Neural progenitor cell (in vitro differentiated cells): ENCODE measurements at regions not wholly inside any gene's neighbourhood (a gene's known extent, or its start where the extent isn't known, plus 50 kb on each side); places are given as distances from the start of the nearest gene placed in this dataset.

Source experiments
- DNase-seq: peaks from one replicate; pipeline ENCODE4 v3.0.0-alpha.2; 2016; ENCODE audit warnings: low spot score
- H2AFZ ChIP-seq: fragments of 200-600 bp; sonication (generic); replicated peaks from 2 replicates; pipeline ENCODE4 v1.6.1; 2016; ENCODE audit warnings: antibody characterized with exemption
- H3F3A ChIP-seq: fragments of 200-600 bp; sonication (generic); 2 replicates; pipeline ENCODE4 v1.6.1; 2016; ENCODE audit warnings: antibody characterized with exemption, low read depth
- H3K27ac ChIP-seq: fragments of 200-600 bp; sonication (generic); 2 replicates; pipeline ENCODE4 v1.5.1; 2016; ENCODE audit warnings: mild to moderate bottlenecking
- H3K27me3 ChIP-seq: fragments of 200-600 bp; sonication (generic); 2 replicates; pipeline ENCODE4 v1.6.1; 2016; ENCODE audit warnings: mild to moderate bottlenecking, moderate library complexity
- H3K36me3 ChIP-seq: fragments of 200-600 bp; sonication (generic); 2 replicates; pipeline ENCODE4 v1.5.1; 2016
- H3K4me1 ChIP-seq: fragments of 200-600 bp; sonication (generic); 2 replicates; pipeline ENCODE4 v1.6.1; 2016; ENCODE audit warnings: mixed run types
- H3K4me2 ChIP-seq: fragments of 200-600 bp; sonication (generic); 2 replicates; pipeline ENCODE4 v1.6.1; 2016
- H3K4me3 ChIP-seq: fragments of 200-600 bp; sonication (generic); 2 replicates; pipeline ENCODE4 v1.5.1; 2016
- H3K79me2 ChIP-seq: fragments of 200-600 bp; sonication (generic); 2 replicates; pipeline ENCODE4 v1.6.1; 2016; ENCODE audit warnings: low read depth
- H3K9ac ChIP-seq: fragments of 200-600 bp; sonication (generic); 2 replicates; pipeline ENCODE4 v1.6.1; 2016
- H3K9me3 ChIP-seq: fragments of 200-600 bp; sonication (generic); 2 replicates; pipeline ENCODE4 v1.5.1; 2016; ENCODE audit warnings: low read depth
- H4K20me1 ChIP-seq: fragments of 200-600 bp; sonication (generic); 2 replicates; pipeline ENCODE4 v1.6.1; 2016; ENCODE audit warnings: low read depth
- H3K27ac Mint-ChIP-seq: 3 replicates; pipeline ENCODE4 v1.8.0; 2021; ENCODE audit warnings: mixed read lengths
- H3K27me3 Mint-ChIP-seq: 2 replicates; pipeline ENCODE4 v1.8.0; 2022; ENCODE audit warnings: low read depth, mild to moderate bottlenecking, inconsistent platforms, moderate library complexity, mixed read lengths; ENCODE audit not compliant: insufficient read depth
- H3K36me3 Mint-ChIP-seq: 3 replicates; pipeline ENCODE4 v1.8.0; 2021; ENCODE audit warnings: mixed read lengths
- H3K4me1 Mint-ChIP-seq: 3 replicates; pipeline ENCODE4 v1.8.0; 2021; ENCODE audit warnings: mixed read lengths
- H3K4me3 Mint-ChIP-seq: 3 replicates; pipeline ENCODE4 v1.8.0; 2021; ENCODE audit warnings: mild to moderate bottlenecking, moderate library complexity, mixed read lengths
- H3K9me3 Mint-ChIP-seq: 3 replicates; pipeline ENCODE4 v1.8.0; 2020; ENCODE audit warnings: mixed read lengths
- CTCF ChIP-seq: fragments of 200-600 bp; sonication (generic); IDR thresholded peaks from 2 replicates; pipeline ENCODE4 v1.5.1; 2017; ENCODE audit warnings: antibody characterized with exemption, mild to moderate bottlenecking
- EZH2 ChIP-seq: fragments of 200-600 bp; sonication (generic); IDR thresholded peaks from 2 replicates; pipeline ENCODE4 v1.6.1; 2017; ENCODE audit warnings: antibody characterized with exemption, mild to moderate bottlenecking, moderate library complexity
- EZH2phosphoT487 ChIP-seq: fragments of 200-600 bp; sonication (generic); IDR thresholded peaks from 2 replicates; pipeline ENCODE4 v1.6.1; 2017; ENCODE audit warnings: antibody characterized with exemption

DNA sequence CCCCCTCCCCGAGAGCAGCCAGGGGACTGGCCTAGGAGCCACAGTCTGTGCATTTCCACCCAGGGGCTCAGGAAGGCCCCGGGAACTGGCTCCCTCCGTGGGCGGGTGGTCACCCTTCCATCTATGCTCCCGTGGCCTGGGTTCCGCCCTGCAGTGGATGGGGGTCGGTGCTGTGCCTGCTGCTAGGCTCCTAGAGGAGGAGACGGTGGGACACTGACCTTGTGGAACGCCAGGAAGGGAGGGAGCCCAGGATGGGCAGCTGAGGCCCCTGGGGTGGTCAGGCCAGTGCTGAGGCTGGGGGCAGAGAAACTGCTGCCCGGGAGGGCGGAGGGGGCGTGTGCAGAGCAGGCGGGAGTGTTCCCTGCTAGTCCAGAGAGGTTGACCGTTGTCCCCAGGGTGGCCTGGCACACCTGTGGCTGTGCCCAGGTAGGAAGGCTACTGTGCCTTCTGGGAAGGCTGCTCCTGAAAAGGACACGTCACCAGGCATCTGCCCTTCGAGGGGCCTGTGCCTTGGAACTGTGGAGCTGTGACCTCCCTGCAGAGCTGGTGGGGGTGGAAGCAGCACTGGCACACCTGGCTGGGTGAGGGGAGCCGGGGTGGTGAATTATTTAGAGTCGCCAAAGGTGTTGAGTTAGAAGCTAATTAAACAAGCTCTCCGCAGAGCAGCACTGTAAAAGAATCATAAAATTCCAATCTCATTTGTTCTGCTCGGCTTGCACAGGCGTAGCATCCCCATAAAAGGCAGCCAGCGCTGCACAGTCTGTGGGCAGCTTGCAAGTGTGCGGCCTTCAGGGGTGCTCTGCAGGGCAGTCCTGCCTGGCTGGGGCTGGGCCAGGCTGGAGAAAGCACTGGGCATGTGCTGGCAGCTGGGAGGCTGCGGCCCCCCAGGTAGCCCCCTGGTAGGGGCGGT lies 145.1 kb downstream of the KIF26A start:
- no peaks in the 10 kb centered on the region for H4K20me1 ChIP-seq
- H2AFZ ChIP-seq = no peak overlapping the region
- H3K9ac ChIP-seq = no peak overlapping the region
- no peak overlapping the region for H3K4me2 ChIP-seq
- peak; percentile 51 for DNase-seq
- Mint-ChIP-seq H3K4me1 (peaks cover 42% of the 10 kb centered on the region), H3K27me3 (peaks cover 11% of the 10 kb centered on the region), H3K9me3 (no peaks in the 10 kb centered on the region), H3K36me3 (no peaks in the 10 kb centered on the region), H3K27ac (no peak overlapping the region), H3K4me3 (peak overlapping the region; percentile 30)
- peaks cover 15% of the 10 kb centered on the region for H3K4me1 ChIP-seq
- TF ChIP-seq EZH2 (no peak), CTCF (no peak), EZH2phosphoT487 (no peak)
- H3K36me3 ChIP-seq = no peaks in the 10 kb centered on the region
- no peaks in the 10 kb centered on the region for H3K27me3 ChIP-seq
- peaks cover 4% of the 10 kb centered on the region for H3F3A ChIP-seq
- H3K9me3 ChIP-seq = no peaks in the 10 kb centered on the region
- H3K27ac ChIP-seq = no peak overlapping the region
- no peak overlapping the region for H3K4me3 ChIP-seq
- H3K79me2 ChIP-seq = no peaks in the 10 kb centered on the region

GRCh38 chr14:104284107-104284592 lies 145.8 kb downstream of the KIF26A start:
- TF ChIP-seq EZH2 (no peak), CTCF (no peak), EZH2phosphoT487 (no peak)
- no peaks in the 10 kb centered on the region for H3K27me3 ChIP-seq
- peaks cover 43% of the 10 kb centered on the region for H3K4me1 Mint-ChIP-seq
- H3K4me1 ChIP-seq = peaks cover 15% of the 10 kb centered on the region
- H3K9ac ChIP-seq = no peak overlapping the region
- peaks cover 11% of the 10 kb centered on the region for H3F3A ChIP-seq
- no peak overlapping the region for H3K27ac ChIP-seq
- DNase-seq = peak; percentile 36
- H3K4me2 ChIP-seq = no peak overlapping the region
- H2AFZ ChIP-seq = no peak overlapping the region
- H3K4me3 Mint-ChIP-seq = no peak overlapping the region
- peaks cover 2% of the 10 kb centered on the region for H3K9me3 Mint-ChIP-seq
- no peaks in the 10 kb centered on the region for H3K9me3 ChIP-seq
- no peaks in the 10 kb centered on the region for H4K20me1 ChIP-seq
- H3K27me3 Mint-ChIP-seq = peaks cover 18% of the 10 kb centered on the region
- H3K4me3 ChIP-seq = no peak overlapping the region
- no peaks in the 10 kb centered on the region for H3K79me2 ChIP-seq
- no peaks in the 10 kb centered on the region for H3K36me3 Mint-ChIP-seq
- no peak overlapping the region for H3K27ac Mint-ChIP-seq
- H3K36me3 ChIP-seq = no peaks in the 10 kb centered on the region

- H3K4me1 ChIP-seq = peaks cover 15% of the 10 kb centered on the region
- Mint-ChIP-seq H3K36me3 (no peaks in the 10 kb centered on the region), H3K4me1 (peaks cover 45% of the 10 kb centered on the region), H3K27ac (no peak overlapping the region), H3K27me3 (peaks cover 21% of the 10 kb centered on the region), H3K9me3 (peaks cover 5% of the 10 kb centered on the region), H3K4me3 (no peak overlapping the region)
- no peak overlapping the region for H3K27ac ChIP-seq
- DNase-seq = no peak
- no peaks in the 10 kb centered on the region for H3K27me3 ChIP-seq
- TF ChIP-seq EZH2phosphoT487 = no peak
- no peak for TF ChIP-seq CTCF
- no peak for TF ChIP-seq EZH2
- no peaks in the 10 kb centered on the region for H4K20me1 ChIP-seq
- H2AFZ ChIP-seq = no peak overlapping the region
- H3K36me3 ChIP-seq = no peaks in the 10 kb centered on the region
- H3K4me2 ChIP-seq = no peak overlapping the region
- H3F3A ChIP-seq = peaks cover 13% of the 10 kb centered on the region
- H3K9me3 ChIP-seq = no peaks in the 10 kb centered on the region
- H3K9ac ChIP-seq = no peak overlapping the region
- H3K79me2 ChIP-seq = no peaks in the 10 kb centered on the region
- H3K4me3 ChIP-seq = no peak overlapping the region
Measured at GRCh38 chr14:104284636-104285507, 146.5 kb downstream of the KIF26A start.
